GM12878 (cell line): ENCODE measurements at regions not wholly inside any gene's neighbourhood (a gene's known extent, or its start where the extent isn't known, plus 50 kb on each side); places are given as distances from the start of the nearest gene placed in this dataset.

Experiments used
- ATAC-seq: fragments of 200-7000 bp; cut with Tn5 transposase; 3 replicates; pipeline ENCODE4 v1.9.1; 2020; ENCODE audit warnings: mild to moderate bottlenecking, moderate library complexity
- BruUV-seq: library from RNA; stranded (reverse); fragments of 400-500 nt; replicated peaks from 2 replicates; lab custom pipeline; 2021; lab: Mats Ljungman, UMichigan
- CTCF ChIA-PET: fragments of 300-600 bp; sonication (Branson Sonifier 250); formaldehyde crosslinking; extraction: SDS; loops from one replicate; lab custom pipeline; 2021; ENCODE audit warnings: inconsistent platforms; lab: Yijun Ruan, JAX
- POLR2A ChIA-PET: fragments of 350-600 bp; formaldehyde crosslinking; extraction: SDS; loops from one replicate; lab custom pipeline; 2021; ENCODE audit warnings: inconsistent platforms; lab: Charles Lee
- RAD21 ChIA-PET: fragments of 300-600 bp; sonication (Branson Sonifier 250); formaldehyde crosslinking; loops from one replicate; lab custom pipeline; 2023; ENCODE audit warnings: antibody characterized with exemption; ENCODE audit not compliant: unreplicated experiment; lab: Charles Lee
- SMC1A ChIA-PET: fragments of 300-600 bp; sonication (Branson Sonifier 250); formaldehyde crosslinking; loops from one replicate; lab custom pipeline; 2023; ENCODE audit not compliant: unreplicated experiment, uncharacterized antibody; lab: Charles Lee
- DNase-seq: peaks from one replicate; pipeline ENCODE4 v3.0.0-alpha.2; 2011; ENCODE audit warnings: low read depth, low spot score
- FAIRE-seq: peaks from 3 replicates; lab custom pipeline; 2011; peaks lifted over from hg19 to GRCh38; lab: Jason Lieb, UNC
- H2AFZ ChIP-seq: 2 replicates; pipeline ENCODE4 v1.6.0; 2011; ENCODE audit warnings: low read depth, low read length, control low read depth; ENCODE audit not compliant: control insufficient read depth
- H3K27ac ChIP-seq: 2 replicates; pipeline ENCODE4 v1.5.1; 2011; ENCODE audit warnings: control low read depth; ENCODE audit not compliant: control insufficient read depth, insufficient read depth
- H3K27me3 ChIP-seq, 2 experiments: replicated peaks in 1 of 2; 2 replicates each; pipeline versions ENCODE4 v1.6.0 to v1.6.1; 2011; ENCODE audit warnings: low read length in 1 of 2; ENCODE audit not compliant: control insufficient read depth in 2 of 2, insufficient read depth in 2 of 2
- H3K36me3 ChIP-seq, 2 experiments: 2 replicates each; pipeline ENCODE4 v1.5.1; 2011; ENCODE audit warnings: low read length in 1 of 2; ENCODE audit not compliant: control insufficient read depth in 2 of 2, insufficient read depth in 2 of 2
- H3K4me1 ChIP-seq: 2 replicates; pipeline ENCODE4 v1.6.1; 2011; ENCODE audit warnings: mild to moderate bottlenecking, low read length, moderate library complexity, mixed read lengths; ENCODE audit not compliant: control insufficient read depth, insufficient read depth
- H3K4me2 ChIP-seq: 2 replicates; pipeline ENCODE4 v1.6.0; 2011; ENCODE audit warnings: control low read depth; ENCODE audit not compliant: control insufficient read depth, insufficient read depth
- H3K4me3 ChIP-seq: fragments of 200-600 bp; sonication (generic); 2 replicates; pipeline ENCODE4 v1.5.1; 2016
- H3K79me2 ChIP-seq: 2 replicates; pipeline ENCODE4 v1.6.0; 2011; ENCODE audit warnings: low read length; ENCODE audit not compliant: control insufficient read depth, insufficient read depth
- H3K9ac ChIP-seq: 2 replicates; pipeline ENCODE4 v1.8.0; 2011; ENCODE audit warnings: low read length, control low read depth, mixed read lengths; ENCODE audit not compliant: control insufficient read depth, insufficient read depth
- H3K9me3 ChIP-seq: replicated peaks from 3 replicates; pipeline ENCODE4 v1.5.1; 2011; ENCODE audit warnings: mild to moderate bottlenecking, low read length; ENCODE audit not compliant: control insufficient read depth, insufficient read depth
- H4K20me1 ChIP-seq: 2 replicates; pipeline ENCODE4 v1.6.0; 2011; ENCODE audit not compliant: control insufficient read depth, insufficient read depth
- ATF2 ChIP-seq: IDR thresholded peaks from 2 replicates; pipeline ENCODE4 v1.6.1; 2012; ENCODE audit warnings: low read length, inconsistent platforms
- CHD1 ChIP-seq: IDR thresholded peaks from 2 replicates; pipeline ENCODE4 v1.6.1; 2012; ENCODE audit warnings: low read depth, low read length, improper control_type of control experiment
- ETV6 ChIP-seq, 2 experiments: fragments of 450-650 bp in 1 of 2; IDR thresholded peaks in 1 of 2; conservative IDR thresholded peaks in 1 of 2; 2 replicates each; pipeline ENCODE4 v1.6.1; 2014; ENCODE audit warnings: antibody characterized with exemption in 1 of 2, borderline replicate concordance in 1 of 2, low read depth in 1 of 2, mild to moderate bottlenecking in 1 of 2, moderate library complexity in 1 of 2
- GATAD2B ChIP-seq: fragments of 450-650 bp; conservative IDR thresholded peaks from 2 replicates; pipeline ENCODE4 v1.6.1; 2017; ENCODE audit warnings: low read depth, mild to moderate bottlenecking, moderate library complexity
- HDAC2 ChIP-seq: fragments of 200-600 bp; sonication (generic); IDR thresholded peaks from 2 replicates; pipeline ENCODE4 v1.6.1; 2017
- IKZF1 ChIP-seq: fragments of 450-650 bp; conservative IDR thresholded peaks from 2 replicates; pipeline ENCODE4 v1.6.1; 2017; ENCODE audit warnings: antibody characterized with exemption, mild to moderate bottlenecking
- IRF4 ChIP-seq: IDR thresholded peaks from 2 replicates; pipeline ENCODE4 v1.6.1; 2011; ENCODE audit warnings: low read depth, low read length
- NFIC ChIP-seq: IDR thresholded peaks from 2 replicates; pipeline ENCODE4 v1.6.1; 2012; ENCODE audit warnings: low read depth, mild to moderate bottlenecking, inconsistent platforms, low read length, moderate library complexity
- NRF1 ChIP-seq: conservative IDR thresholded peaks from 2 replicates; pipeline ENCODE4 v1.6.1; 2011; ENCODE audit warnings: mild to moderate bottlenecking, low read depth, low read length, improper control_type of control experiment
- SMAD1 ChIP-seq: fragments of 450-650 bp; IDR thresholded peaks from 2 replicates; pipeline ENCODE4 v1.6.1; 2018; ENCODE audit warnings: mild to moderate bottlenecking, low read depth; ENCODE audit not compliant: partially characterized antibody
- SMC3 ChIP-seq: IDR thresholded peaks from 2 replicates; pipeline ENCODE4 v1.6.1; 2011; ENCODE audit warnings: low read length, improper control_type of control experiment, borderline replicate concordance
- SREBF1 ChIP-seq: IDR thresholded peaks from 2 replicates; pipeline ENCODE4 v1.6.1; 2012; ENCODE audit warnings: mild to moderate bottlenecking, low read length
- SREBF2 ChIP-seq: IDR thresholded peaks from 2 replicates; pipeline ENCODE4 v1.6.1; 2012; ENCODE audit warnings: mild to moderate bottlenecking, low read length
- YBX1 ChIP-seq: fragments of 450-650 bp; IDR thresholded peaks from 2 replicates; pipeline ENCODE4 v1.6.1; 2016; ENCODE audit warnings: antibody characterized with exemption
- YY1 ChIP-seq: IDR thresholded peaks from 2 replicates; pipeline ENCODE4 v1.6.1; 2011; ENCODE audit warnings: low read depth, mild to moderate bottlenecking, low read length
- ZNF217 ChIP-seq: fragments of 450-650 bp; IDR thresholded peaks from 2 replicates; pipeline ENCODE4 v1.6.1; 2017; ENCODE audit warnings: antibody characterized with exemption, mild to moderate bottlenecking
- ZNF622 ChIP-seq: fragments of 450-650 bp; IDR thresholded peaks from 2 replicates; pipeline ENCODE4 v1.6.1; 2017; ENCODE audit warnings: mild to moderate bottlenecking, inconsistent platforms
- WGBS: methylation state at CpG from one replicate; pipeline ENCODE4 v1.1.6; 2016; ENCODE audit warnings: low lambda C conversion rate; ENCODE audit not compliant: insufficient replicate concordance, insufficient coverage; ENCODE audit errors: missing lambda C conversion rate; 5-methylcytosine and 5-hydroxymethylcytosine counted together
- in situ Hi-C: fragments of 300-500 bp; cut with MboI; formaldehyde crosslinking; loops from 9 replicates; pipeline ENCODE4 v1.14.3; 2018; ENCODE audit warnings: mixed read lengths
- intact Hi-C: fragments of 100-400 bp; cut with micrococcal nuclease; formaldehyde crosslinking; loops from one replicate; pipeline ENCODE4 v1.14.2; 2022; ENCODE audit not compliant: unreplicated experiment

GRCh38 chr11:112780351-112781087 lies 180.7 kb upstream of the NCAM1 start:
- no peaks in the 10 kb centered on the region; a peak in 1 of 4 replicates for H3K27me3 ChIP-seq
- RAD21 ChIA-PET: no interaction called here
- H3K79me2 ChIP-seq: no peaks in the 10 kb centered on the region
- 42% methylated on average over 19 of the region's 19 CpGs for WGBS
- no peak for TF ChIP-seq NFIC
- no peak for TF ChIP-seq SMC3
- TF ChIP-seq GATAD2B: no peak
- TF ChIP-seq ZNF622: no peak
- TF ChIP-seq, all 136 proteins: peak for 0
- H3K9ac ChIP-seq: no peak overlapping the region
- POLR2A ChIA-PET: no interaction called here
- H3K4me2 ChIP-seq: no peak overlapping the region
- intact Hi-C loops: no loop called here
- no peaks in the 10 kb centered on the region for H3K4me1 ChIP-seq
- H3K4me3 ChIP-seq: no peak overlapping the region
- H3K9me3 ChIP-seq: no peaks in the 10 kb centered on the region
- in situ Hi-C loops: no loop called here
- DNase-seq (no peak), FAIRE-seq (no peak), ATAC-seq (no peak)
- H3K27ac ChIP-seq: no peak overlapping the region
- SMC1A ChIA-PET: interaction anchor here (0.9 kb wide), 1 partner anchor 14 kb away, joined by 3 read pairs; no protein-coding TSS in a partner anchor
- CTCF ChIA-PET: interaction anchor here (0.5 to 2.6 kb wide), 3 partner anchors 14 to 612 kb away, joined by 4 to 9 read pairs (median 9); no protein-coding TSS in a partner anchor
- no TSS peak for BruUV-seq
- H3K36me3 ChIP-seq: no peaks in the 10 kb centered on the region
- H4K20me1 ChIP-seq: no peaks in the 10 kb centered on the region
- no peak overlapping the region for H2AFZ ChIP-seq

DNA sequence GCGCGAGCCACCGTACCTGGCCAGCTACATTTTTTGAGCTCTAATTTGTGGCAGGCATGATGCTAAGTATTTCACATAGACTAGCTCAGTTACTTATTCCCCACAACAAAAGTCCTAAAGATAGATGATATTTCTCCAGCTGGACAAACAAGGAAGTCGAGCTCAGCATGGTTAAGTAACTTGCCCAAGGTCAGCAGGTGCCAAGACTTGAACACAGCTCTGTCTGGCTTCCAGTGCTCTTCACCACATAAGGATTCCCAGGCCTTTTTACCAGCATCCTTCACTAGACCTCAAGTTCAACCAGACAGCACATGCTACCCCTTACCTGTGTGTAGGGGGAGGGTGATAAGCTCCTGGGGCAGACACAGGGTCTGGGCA lies 177.3 kb upstream of the NCAM1 start:
- CTCF ChIA-PET: interaction anchor here (1.0 to 2.1 kb wide), 3 partner anchors 11 to 196 kb away, joined by 3 to 13 read pairs (median 3); no protein-coding TSS in a partner anchor
- no peaks in the 10 kb centered on the region; a peak in 1 of 4 replicates for H3K27me3 ChIP-seq
- H3K9me3 ChIP-seq: no peaks in the 10 kb centered on the region
- H3K36me3 ChIP-seq: no peaks in the 10 kb centered on the region
- no peak overlapping the region for H3K27ac ChIP-seq
- no peak for ATAC-seq
- no peak overlapping the region for H2AFZ ChIP-seq
- no peak for FAIRE-seq
- no peak overlapping the region for H3K9ac ChIP-seq
- intact Hi-C loops (no loop called here), in situ Hi-C loops (no loop called here)
- no peaks in the 10 kb centered on the region for H4K20me1 ChIP-seq
- 67% methylated on average over 4 of the region's 4 CpGs for WGBS
- SMC1A ChIA-PET: interaction anchor here (1.0 to 1.8 kb wide), 2 partner anchors 191 to 196 kb away, joined by 3 to 8 read pairs; no protein-coding TSS in a partner anchor
- BruUV-seq: no TSS peak
- POLR2A ChIA-PET: no interaction called here
- no peak for DNase-seq
- RAD21 ChIA-PET: interaction anchor here (0.8 kb wide), 1 partner anchor 195 kb away, joined by 3 read pairs; no protein-coding TSS in a partner anchor
- H3K4me2 ChIP-seq: no peak overlapping the region
- H3K79me2 ChIP-seq: no peaks in the 10 kb centered on the region
- no peaks in the 10 kb centered on the region for H3K4me1 ChIP-seq
- no peak overlapping the region for H3K4me3 ChIP-seq
- no peak for TF ChIP-seq IRF4
- no peak for TF ChIP-seq SREBF1
- no peak for TF ChIP-seq NRF1
- TF ChIP-seq SREBF2: no peak
- TF ChIP-seq ETV6 (conservative IDR thresholded peaks at IDR 0.05 in 1 of 2, IDR thresholded peaks at IDR 0.05 in 1 of 2; ENCODE audit: borderline replicate concordance in 1 of 2, low read depth in 1 of 2): no peak
- no peak for TF ChIP-seq ZNF217
- TF ChIP-seq CHD1: no peak
- no peak for TF ChIP-seq HDAC2
- no peak for TF ChIP-seq YY1
- TF ChIP-seq YBX1: no peak
- TF ChIP-seq ATF2: no peak
- TF ChIP-seq IKZF1: no peak
- TF ChIP-seq NFIC: no peak
- TF ChIP-seq SMAD1: no peak
